ENCODE measurements at regions not wholly inside any gene's neighbourhood (a gene's known extent, or its start where the extent isn't known, plus 50 kb on each side); places are given as distances from the start of the nearest gene placed in this dataset.

DNA sequence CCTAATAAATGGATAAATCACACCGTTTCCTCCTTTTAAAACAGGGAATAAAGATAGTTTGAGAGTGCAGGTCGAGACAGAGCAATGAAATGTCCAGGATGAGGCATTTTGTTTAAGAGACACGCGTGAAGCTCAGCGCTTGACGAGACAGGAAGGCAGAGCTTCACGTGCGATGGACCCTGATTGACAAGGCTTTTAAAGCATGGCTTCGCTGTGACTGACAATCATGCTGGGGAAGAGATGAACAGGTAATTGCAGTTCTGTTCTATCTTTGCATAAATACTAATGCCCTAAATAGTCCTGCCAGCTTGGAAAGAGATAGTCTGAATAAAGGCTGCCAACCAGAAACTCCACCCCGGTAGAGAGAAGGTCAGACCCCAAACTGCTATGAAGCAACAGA is 442.3 kb upstream of the PFKP start:
- no peak for DNase-seq
- Histone ChIP-seq H3K27me3 (ENCODE audit: insufficient read depth, low read length, poor library complexity) (no peaks in the 10 kb centered on the region), H2AFZ (ENCODE audit: low read depth, low read length) (no peak overlapping the region), H3K4me2 (ENCODE audit: insufficient read depth, low read length) (no peak overlapping the region), H3K4me3 (ENCODE audit: low read depth in 1 of 2, low read length in 2 of 2) (no peak overlapping the region), H3K79me2 (ENCODE audit: insufficient read depth, low read length) (no peaks in the 10 kb centered on the region), H3K27ac (ENCODE audit: low read length) (no peak overlapping the region), H3K9me3 (ENCODE audit: insufficient read depth, low read length, severe bottlenecking) (no peaks in the 10 kb centered on the region), H3K36me3 (ENCODE audit: insufficient read depth, low read length) (no peaks in the 10 kb centered on the region), H3K9ac (ENCODE audit: low read depth, low read length) (no peak overlapping the region), H3K4me1 (ENCODE audit: insufficient read depth, low read length) (no peaks in the 10 kb centered on the region), H4K20me1 (ENCODE audit: insufficient read depth, low read length) (no peaks in the 10 kb centered on the region)
- TF ChIP-seq EZH2 (IDR thresholded peaks at IDR 0.05; ENCODE audit: borderline replicate concordance, low read depth, low read length, severe bottlenecking) = no peak
- TF ChIP-seq, protein P1, sequence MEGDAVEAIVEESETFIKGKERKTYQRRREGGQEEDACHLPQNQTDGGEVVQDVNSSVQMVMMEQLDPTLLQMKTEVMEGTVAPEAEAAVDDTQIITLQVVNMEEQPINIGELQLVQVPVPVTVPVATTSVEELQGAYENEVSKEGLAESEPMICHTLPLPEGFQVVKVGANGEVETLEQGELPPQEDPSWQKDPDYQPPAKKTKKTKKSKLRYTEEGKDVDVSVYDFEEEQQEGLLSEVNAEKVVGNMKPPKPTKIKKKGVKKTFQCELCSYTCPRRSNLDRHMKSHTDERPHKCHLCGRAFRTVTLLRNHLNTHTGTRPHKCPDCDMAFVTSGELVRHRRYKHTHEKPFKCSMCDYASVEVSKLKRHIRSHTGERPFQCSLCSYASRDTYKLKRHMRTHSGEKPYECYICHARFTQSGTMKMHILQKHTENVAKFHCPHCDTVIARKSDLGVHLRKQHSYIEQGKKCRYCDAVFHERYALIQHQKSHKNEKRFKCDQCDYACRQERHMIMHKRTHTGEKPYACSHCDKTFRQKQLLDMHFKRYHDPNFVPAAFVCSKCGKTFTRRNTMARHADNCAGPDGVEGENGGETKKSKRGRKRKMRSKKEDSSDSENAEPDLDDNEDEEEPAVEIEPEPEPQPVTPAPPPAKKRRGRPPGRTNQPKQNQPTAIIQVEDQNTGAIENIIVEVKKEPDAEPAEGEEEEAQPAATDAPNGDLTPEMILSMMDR (IDR thresholded peaks at IDR 0.05; ENCODE audit: borderline replicate concordance, extremely low read depth, low read length, poor library complexity, severe bottlenecking) = no peak
- ATAC-seq (ENCODE audit: insufficient read depth, low read depth) = no peak

DNA sequence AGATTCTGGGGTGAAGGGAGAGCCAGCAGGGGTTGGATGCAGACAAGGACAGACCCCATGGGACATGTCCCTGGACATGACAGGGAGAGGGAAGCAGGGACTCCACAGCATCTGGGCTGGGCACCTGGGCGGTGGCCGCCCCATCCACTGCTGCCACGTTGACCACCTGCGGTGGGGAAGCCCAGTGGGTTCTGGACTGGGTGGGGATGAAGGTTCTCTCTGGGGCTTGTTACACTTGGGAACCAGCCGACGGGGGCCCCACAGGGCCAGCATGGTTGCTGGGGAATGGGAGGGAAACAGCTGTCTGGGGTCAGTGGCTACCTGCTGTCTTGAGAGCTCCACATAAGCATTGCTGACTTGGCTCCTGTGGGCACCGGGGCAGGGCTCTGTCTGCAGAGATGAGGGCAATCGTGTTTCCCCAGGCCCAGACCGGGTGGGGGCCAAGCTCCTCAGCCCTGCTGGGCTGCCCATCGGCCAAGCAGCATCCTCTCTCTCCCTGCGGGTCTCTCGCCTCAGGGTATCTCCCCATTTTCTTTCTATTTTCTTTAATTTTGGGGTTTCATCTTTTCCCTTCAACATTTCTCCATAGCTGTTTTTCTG is 443.6 kb upstream of the PFKP start:
- no peak overlapping the region for H3K9ac ChIP-seq (ENCODE audit: low read depth, low read length)

DNA sequence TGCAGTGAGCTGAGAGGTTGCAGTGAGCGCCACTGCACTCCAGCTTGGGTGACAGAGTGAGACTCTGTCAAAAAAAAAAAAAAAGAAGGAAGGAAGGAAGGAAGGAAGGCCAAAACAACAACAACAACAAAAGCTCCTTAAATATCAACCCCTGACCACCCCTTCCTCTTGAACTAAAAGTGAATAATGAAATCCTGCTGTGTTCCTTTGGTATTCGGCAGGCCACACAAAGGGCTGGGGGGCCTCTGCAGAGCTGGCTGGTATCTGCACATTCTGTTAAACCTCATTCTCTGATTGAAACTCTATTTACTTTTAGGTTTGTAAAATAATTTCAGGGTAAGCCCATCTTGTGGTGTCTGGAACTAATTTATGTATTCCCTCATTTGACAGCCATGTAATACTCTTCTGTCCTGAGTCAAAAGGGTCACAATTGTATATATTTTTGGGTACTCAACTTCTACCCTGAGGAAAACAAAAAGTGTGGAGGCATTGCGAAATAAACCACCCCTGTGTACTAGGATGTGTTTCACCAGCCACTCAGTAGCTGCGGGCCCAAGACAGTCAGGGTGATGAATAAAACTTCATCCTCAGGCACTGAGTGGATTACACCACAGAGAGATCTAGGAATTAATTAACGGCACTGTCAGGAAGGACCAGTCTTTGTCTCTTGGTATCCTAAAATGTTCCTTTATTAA is 446.4 kb upstream of the PFKP start:
- Histone ChIP-seq H3K27ac (ENCODE audit: low read length) (no peak overlapping the region), H3K9ac (ENCODE audit: low read depth, low read length) (no peak overlapping the region), H3K4me1 (ENCODE audit: insufficient read depth, low read length) (no peaks in the 10 kb centered on the region; the same call in 1 of the 2 replicates), H3K9me3 (ENCODE audit: insufficient read depth, low read length, severe bottlenecking) (no peaks in the 10 kb centered on the region), H3K79me2 (ENCODE audit: insufficient read depth, low read length) (no peaks in the 10 kb centered on the region), H3K27me3 (ENCODE audit: insufficient read depth, low read length, poor library complexity) (no peaks in the 10 kb centered on the region), H2AFZ (ENCODE audit: low read depth, low read length) (no peak overlapping the region), H4K20me1 (ENCODE audit: insufficient read depth, low read length) (no peaks in the 10 kb centered on the region), H3K4me2 (ENCODE audit: insufficient read depth, low read length) (no peak overlapping the region), H3K36me3 (ENCODE audit: insufficient read depth, low read length) (no peaks in the 10 kb centered on the region), H3K4me3 (ENCODE audit: low read depth in 1 of 2, low read length in 2 of 2) (no peak overlapping the region)
- no peak for TF ChIP-seq EZH2 (IDR thresholded peaks at IDR 0.05; ENCODE audit: borderline replicate concordance, low read depth, low read length, severe bottlenecking)
- TF ChIP-seq, protein P1 (IDR thresholded peaks at IDR 0.05; ENCODE audit: borderline replicate concordance, extremely low read depth, low read length, poor library complexity, severe bottlenecking) = no peak
- ATAC-seq (ENCODE audit: insufficient read depth, low read depth) (no peak), DNase-seq (no peak)

More for the DNA sequence above, 443.6 kb upstream of the PFKP start:
- Histone ChIP-seq H2AFZ (ENCODE audit: low read depth, low read length) (no peak overlapping the region), H3K27me3 (ENCODE audit: insufficient read depth, low read length, poor library complexity) (no peaks in the 10 kb centered on the region), H4K20me1 (ENCODE audit: insufficient read depth, low read length) (no peaks in the 10 kb centered on the region), H3K27ac (ENCODE audit: low read length) (no peak overlapping the region), H3K36me3 (ENCODE audit: insufficient read depth, low read length) (no peaks in the 10 kb centered on the region), H3K4me1 (ENCODE audit: insufficient read depth, low read length) (no peaks in the 10 kb centered on the region; the same call in 1 of the 2 replicates), H3K4me3 (ENCODE audit: low read depth in 1 of 2, low read length in 2 of 2) (no peak overlapping the region), H3K79me2 (ENCODE audit: insufficient read depth, low read length) (no peaks in the 10 kb centered on the region), H3K9me3 (ENCODE audit: insufficient read depth, low read length, severe bottlenecking) (no peaks in the 10 kb centered on the region), H3K4me2 (ENCODE audit: insufficient read depth, low read length) (no peak overlapping the region)
- TF ChIP-seq EZH2 (IDR thresholded peaks at IDR 0.05; ENCODE audit: borderline replicate concordance, low read depth, low read length, severe bottlenecking) = no peak
- TF ChIP-seq, protein P1 (IDR thresholded peaks at IDR 0.05; ENCODE audit: borderline replicate concordance, extremely low read depth, low read length, poor library complexity, severe bottlenecking) = no peak
- no peak for DNase-seq
- no peak for ATAC-seq (ENCODE audit: insufficient read depth, low read depth)

Data from DND-41 (cell line).